GM12872 (cell line): ENCODE measurements at regions not wholly inside any gene's neighbourhood (a gene's known extent, or its start where the extent isn't known, plus 50 kb on each side); places are given as distances from the start of the nearest gene placed in this dataset.

Source experiments
- CTCF ChIP-seq: IDR thresholded peaks from 3 replicates; pipeline ENCODE4 v1.5.1; 2011; ENCODE audit warnings: low read depth, mild to moderate bottlenecking, low read length, moderate library complexity; ENCODE audit not compliant: insufficient read depth

- no peak for TF ChIP-seq CTCF
These were observed 142.1 kb upstream of the NAALADL2 start for GRCh38 chr3:174716956-174717505.

- no peak for TF ChIP-seq CTCF
These were observed 138.4 kb upstream of the NAALADL2 start for GRCh38 chr3:174720717-174721116.

- no peak for TF ChIP-seq CTCF
These were observed 133.8 kb upstream of the NAALADL2 start for GRCh38 chr3:174725303-174725702.

GRCh38 chr3:174737966-174738365, 121.2 kb upstream of the NAALADL2 start:
- no peak for TF ChIP-seq CTCF

GRCh38 chr3:174749143-174749542, 110.0 kb upstream of the NAALADL2 start:
- TF ChIP-seq CTCF: no peak

GRCh38 chr3:174755833-174756829, 103.0 kb upstream of the NAALADL2 start:
- no peak for TF ChIP-seq CTCF

- no peak for TF ChIP-seq CTCF
These were observed 100.2 kb upstream of the NAALADL2 start for GRCh38 chr3:174758943-174759342.
